ENCODE measurements at regions not wholly inside any gene's neighbourhood (a gene's known extent, or its start where the extent isn't known, plus 50 kb on each side); places are given as distances from the start of the nearest gene placed in this dataset.
"Not testable (repeated sequence)": the region's sequence is repeated elsewhere in the genome, so short reads cannot be mapped to it uniquely, and the experiment has no call there.

DNA sequence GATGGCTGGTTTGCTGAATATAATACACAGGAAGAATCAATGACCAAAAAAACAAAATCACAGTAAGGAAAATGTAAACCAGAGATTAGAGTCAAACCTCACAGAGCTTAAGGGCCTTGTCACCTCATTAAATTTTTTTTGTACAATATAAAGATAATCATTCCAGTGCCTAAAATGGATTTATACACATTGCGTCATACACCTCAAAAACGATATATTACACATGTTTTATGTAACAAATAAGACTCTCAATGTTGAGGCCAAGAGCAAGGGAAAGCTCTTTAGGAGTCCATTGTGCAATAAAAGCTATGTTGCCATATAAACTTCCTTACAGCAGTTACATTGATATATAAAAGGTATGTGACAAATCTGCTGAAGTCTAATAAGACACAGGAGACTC is 856.7 kb upstream of the SLITRK1 start:
- peaks cover 2% of the 10 kb centered on the region; the same call in 1 of the 2 replicates for H3K27me3 ChIP-seq (ENCODE audit: low read length)
- no peaks in the 10 kb centered on the region for H3K36me3 ChIP-seq (ENCODE audit: insufficient read depth, low read length)
- H3K9ac ChIP-seq (ENCODE audit: low read length), result no peak overlapping the region
- no peak overlapping the region for H2AFZ ChIP-seq (ENCODE audit: low read length)
- no peaks in the 10 kb centered on the region for H3K4me1 ChIP-seq (ENCODE audit: low read length)
- H3K79me2 ChIP-seq (ENCODE audit: low read length), result no peaks in the 10 kb centered on the region
- no peak overlapping the region for H3K4me2 ChIP-seq (ENCODE audit: low read depth, low read length, poor library complexity, severe bottlenecking)
- DNase-seq, result no peak
- no peaks in the 10 kb centered on the region for H3K9me2 ChIP-seq (replicated peaks; ENCODE audit: insufficient read depth, low read length)
- no peak overlapping the region for H3K27ac ChIP-seq (ENCODE audit: low read length)
- no peak overlapping the region for H3K4me3 ChIP-seq (ENCODE audit: low read length)
- H4K20me1 ChIP-seq (ENCODE audit: insufficient read depth, low read depth, low read length), result no peaks in the 10 kb centered on the region
- H3K9me3 ChIP-seq (ENCODE audit: low read length), result no peaks in the 10 kb centered on the region

DNA sequence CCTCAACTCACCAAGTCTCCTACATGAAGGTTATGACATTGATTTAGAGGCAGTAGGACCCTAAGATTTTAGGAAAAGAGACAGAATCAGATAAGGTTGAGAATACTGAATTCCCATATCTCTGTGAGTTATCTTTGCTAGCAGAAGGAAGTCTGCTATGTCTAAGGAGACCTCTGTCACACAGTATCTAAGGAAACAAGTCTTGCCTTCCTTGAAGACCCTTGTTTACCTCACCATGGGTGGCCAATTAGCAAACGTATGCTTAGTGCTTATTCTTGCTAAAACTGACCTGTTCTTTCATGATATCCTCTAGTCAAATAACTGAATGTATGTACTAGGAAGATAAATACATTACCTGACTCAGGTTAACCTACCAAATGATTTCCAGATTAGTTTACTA is 855.4 kb upstream of the SLITRK1 start:
- no peaks in the 10 kb centered on the region for H3K9me2 ChIP-seq (replicated peaks; ENCODE audit: insufficient read depth, low read length)
- H3K4me3 ChIP-seq (ENCODE audit: low read length), result no peak overlapping the region
- no peaks in the 10 kb centered on the region for H3K4me1 ChIP-seq (ENCODE audit: low read length)
- H3K9ac ChIP-seq (ENCODE audit: low read length), result no peak overlapping the region
- no peak overlapping the region for H3K4me2 ChIP-seq (ENCODE audit: low read depth, low read length, poor library complexity, severe bottlenecking)
- H3K79me2 ChIP-seq (ENCODE audit: low read length), result no peaks in the 10 kb centered on the region
- H3K9me3 ChIP-seq (ENCODE audit: low read length), result no peaks in the 10 kb centered on the region
- H3K36me3 ChIP-seq (ENCODE audit: insufficient read depth, low read length), result no peaks in the 10 kb centered on the region
- DNase-seq, result no peak
- peaks cover 2% of the 10 kb centered on the region; the same call in 1 of the 2 replicates for H3K27me3 ChIP-seq (ENCODE audit: low read length)
- no peaks in the 10 kb centered on the region for H4K20me1 ChIP-seq (ENCODE audit: insufficient read depth, low read depth, low read length)
- no peak overlapping the region for H2AFZ ChIP-seq (ENCODE audit: low read length)
- no peak overlapping the region for H3K27ac ChIP-seq (ENCODE audit: low read length)

- no peak overlapping the region for H3K4me3 ChIP-seq (ENCODE audit: low read length)
- no peak for DNase-seq
- no peaks in the 10 kb centered on the region for H3K4me1 ChIP-seq (ENCODE audit: low read length)
- no peaks in the 10 kb centered on the region for H3K9me2 ChIP-seq (replicated peaks; ENCODE audit: insufficient read depth, low read length)
- no peaks in the 10 kb centered on the region for H3K79me2 ChIP-seq (ENCODE audit: low read length)
- no peak overlapping the region for H3K27ac ChIP-seq (ENCODE audit: low read length)
- H3K4me2 ChIP-seq (ENCODE audit: low read depth, low read length, poor library complexity, severe bottlenecking), result no peak overlapping the region
- no peaks in the 10 kb centered on the region for H3K27me3 ChIP-seq (ENCODE audit: low read length)
- no peaks in the 10 kb centered on the region for H4K20me1 ChIP-seq (ENCODE audit: insufficient read depth, low read depth, low read length)
- no peaks in the 10 kb centered on the region for H3K9me3 ChIP-seq (ENCODE audit: low read length)
- H3K36me3 ChIP-seq (ENCODE audit: insufficient read depth, low read length), result no peaks in the 10 kb centered on the region
- no peak overlapping the region for H3K9ac ChIP-seq (ENCODE audit: low read length)
- H2AFZ ChIP-seq (ENCODE audit: low read length), result no peak overlapping the region
Measured at GRCh38 chr13:84730376-84730775, 848.1 kb upstream of the SLITRK1 start.

GRCh38 chr13:84705982-84706710 is 823.9 kb upstream of the SLITRK1 start:
- Histone ChIP-seq H4K20me1 (ENCODE audit: insufficient read depth, low read depth, low read length) (no peaks in the 10 kb centered on the region), H3K9me2 (replicated peaks; ENCODE audit: insufficient read depth, low read length) (no peaks in the 10 kb centered on the region), H3K4me1 (ENCODE audit: low read length) (no peaks in the 10 kb centered on the region), H3K27me3 (ENCODE audit: low read length) (no peaks in the 10 kb centered on the region), H3K36me3 (ENCODE audit: insufficient read depth, low read length) (no peaks in the 10 kb centered on the region), H3K9ac (ENCODE audit: low read length) (no peak overlapping the region), H3K27ac (ENCODE audit: low read length) (no peak overlapping the region), H3K4me2 (ENCODE audit: low read depth, low read length, poor library complexity, severe bottlenecking) (no peak overlapping the region), H3K9me3 (ENCODE audit: low read length) (no peaks in the 10 kb centered on the region), H3K79me2 (ENCODE audit: low read length) (no peaks in the 10 kb centered on the region), H3K4me3 (ENCODE audit: low read length) (no peak overlapping the region), H2AFZ (ENCODE audit: low read length) (no peak overlapping the region)
- DNase-seq, result no peak

- no peaks in the 10 kb centered on the region for H3K36me3 ChIP-seq (ENCODE audit: insufficient read depth, low read length)
- no peak overlapping the region for H3K4me2 ChIP-seq (ENCODE audit: low read depth, low read length, poor library complexity, severe bottlenecking)
- no peaks in the 10 kb centered on the region for H3K9me3 ChIP-seq (ENCODE audit: low read length)
- H3K4me1 ChIP-seq (ENCODE audit: low read length), result no peaks in the 10 kb centered on the region
- no peak overlapping the region for H3K9ac ChIP-seq (ENCODE audit: low read length)
- H3K27ac ChIP-seq (ENCODE audit: low read length), result no peak overlapping the region
- no peak for DNase-seq
- no peaks in the 10 kb centered on the region for H4K20me1 ChIP-seq (ENCODE audit: insufficient read depth, low read depth, low read length)
- no peak overlapping the region for H3K4me3 ChIP-seq (ENCODE audit: low read length)
- no peaks in the 10 kb centered on the region for H3K79me2 ChIP-seq (ENCODE audit: low read length)
- no peak overlapping the region for H2AFZ ChIP-seq (ENCODE audit: low read length)
- no peaks in the 10 kb centered on the region for H3K27me3 ChIP-seq (ENCODE audit: low read length)
- no peaks in the 10 kb centered on the region for H3K9me2 ChIP-seq (replicated peaks; ENCODE audit: insufficient read depth, low read length)
Measured at GRCh38 chr13:84702174-84702573, 819.9 kb upstream of the SLITRK1 start.

GRCh38 chr13:84697591-84697990 is 815.3 kb upstream of the SLITRK1 start:
- H3K27ac ChIP-seq (ENCODE audit: low read length); H3K4me2 ChIP-seq (ENCODE audit: low read depth, low read length, poor library complexity, severe bottlenecking); H3K9me3 ChIP-seq (ENCODE audit: low read length); H3K27me3 ChIP-seq (ENCODE audit: low read length); H2AFZ ChIP-seq (ENCODE audit: low read length); H3K36me3 ChIP-seq (ENCODE audit: insufficient read depth, low read length); DNase-seq; H3K4me3 ChIP-seq (ENCODE audit: low read length); H3K4me1 ChIP-seq (ENCODE audit: low read length); H3K9ac ChIP-seq (ENCODE audit: low read length); H3K79me2 ChIP-seq (ENCODE audit: low read length); H3K9me2 ChIP-seq (replicated peaks; ENCODE audit: insufficient read depth, low read length); H4K20me1 ChIP-seq (ENCODE audit: insufficient read depth, low read depth, low read length): not testable (repeated sequence)

- no peak overlapping the region for H2AFZ ChIP-seq (ENCODE audit: low read length)
- H3K9me2 ChIP-seq (replicated peaks; ENCODE audit: insufficient read depth, low read length), result no peaks in the 10 kb centered on the region
- no peak overlapping the region for H3K4me3 ChIP-seq (ENCODE audit: low read length)
- no peak overlapping the region for H3K9ac ChIP-seq (ENCODE audit: low read length)
- H3K27ac ChIP-seq (ENCODE audit: low read length), result no peak overlapping the region
- no peaks in the 10 kb centered on the region for H3K36me3 ChIP-seq (ENCODE audit: insufficient read depth, low read length)
- DNase-seq, result no peak
- no peaks in the 10 kb centered on the region for H3K9me3 ChIP-seq (ENCODE audit: low read length)
- no peaks in the 10 kb centered on the region for H3K27me3 ChIP-seq (ENCODE audit: low read length)
- H3K4me1 ChIP-seq (ENCODE audit: low read length), result no peaks in the 10 kb centered on the region
- no peaks in the 10 kb centered on the region for H4K20me1 ChIP-seq (ENCODE audit: insufficient read depth, low read depth, low read length)
- H3K79me2 ChIP-seq (ENCODE audit: low read length), result no peaks in the 10 kb centered on the region
- no peak overlapping the region for H3K4me2 ChIP-seq (ENCODE audit: low read depth, low read length, poor library complexity, severe bottlenecking)
Measured at GRCh38 chr13:84686973-84687372, 804.7 kb upstream of the SLITRK1 start.

DNA sequence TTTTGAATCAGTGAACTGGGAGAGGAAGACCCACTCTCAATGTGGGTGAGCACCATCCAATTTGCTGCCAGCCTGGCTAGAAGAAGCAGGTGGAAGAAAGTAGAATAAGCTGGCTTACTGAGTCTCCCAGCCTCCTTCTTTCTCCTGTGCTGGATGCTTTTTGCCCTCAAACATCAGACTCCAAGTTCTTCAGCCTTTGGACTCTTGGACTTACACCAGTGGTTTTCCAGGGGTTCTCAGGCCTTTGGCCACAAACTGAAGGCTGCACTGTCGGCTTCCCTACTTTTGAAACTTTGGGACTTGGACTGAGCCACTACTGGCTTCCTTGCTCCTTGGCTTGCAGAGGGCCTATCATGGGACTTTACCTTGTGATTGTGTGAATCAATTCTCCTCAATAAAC is 804.2 kb upstream of the SLITRK1 start:
- Histone ChIP-seq H4K20me1 (ENCODE audit: insufficient read depth, low read depth, low read length) (no peaks in the 10 kb centered on the region), H3K27ac (ENCODE audit: low read length) (no peak overlapping the region), H3K4me2 (ENCODE audit: low read depth, low read length, poor library complexity, severe bottlenecking) (no peak overlapping the region), H3K9me3 (ENCODE audit: low read length) (no peaks in the 10 kb centered on the region), H3K9me2 (replicated peaks; ENCODE audit: insufficient read depth, low read length) (no peaks in the 10 kb centered on the region), H3K79me2 (ENCODE audit: low read length) (no peaks in the 10 kb centered on the region), H3K4me3 (ENCODE audit: low read length) (no peak overlapping the region), H2AFZ (ENCODE audit: low read length) (no peak overlapping the region), H3K9ac (ENCODE audit: low read length) (no peak overlapping the region), H3K4me1 (ENCODE audit: low read length) (no peaks in the 10 kb centered on the region), H3K36me3 (ENCODE audit: insufficient read depth, low read length) (no peaks in the 10 kb centered on the region), H3K27me3 (ENCODE audit: low read length) (no peaks in the 10 kb centered on the region)
- no peak for DNase-seq
